ENCODE measurements at regions not wholly inside any gene's neighbourhood (a gene's known extent, or its start where the extent isn't known, plus 50 kb on each side); places are given as distances from the start of the nearest gene placed in this dataset.

DNA sequence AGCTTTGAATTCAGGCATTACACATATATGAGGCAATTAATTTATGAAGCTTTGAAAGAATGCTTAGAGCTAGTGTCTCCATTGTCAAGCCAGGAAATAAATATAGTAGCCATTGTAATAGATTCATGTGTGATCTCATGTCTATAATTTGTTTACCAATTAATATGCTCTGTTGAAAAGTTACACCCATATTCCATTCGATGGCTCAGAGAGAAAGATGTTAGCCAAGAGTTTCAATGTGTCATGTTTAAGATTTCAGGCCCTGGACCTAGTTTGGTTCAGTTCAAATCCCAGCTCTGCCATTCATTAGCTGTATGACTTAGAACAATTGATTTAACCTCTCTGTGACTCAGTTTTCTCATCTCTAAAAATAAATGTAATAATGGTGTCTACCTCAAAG, 263.3 kb downstream of the SNCA start:
- TF ChIP-seq CTCF (IDR thresholded peaks at IDR 0.05) (no peak), EZH2 (IDR thresholded peaks at IDR 0.05; ENCODE audit: borderline replicate concordance, insufficient read depth, low read depth, low read length, poor library complexity, severe bottlenecking) (no peak)
